GM18511 (cell line): ENCODE measurements at regions not wholly inside any gene's neighbourhood (a gene's known extent, or its start where the extent isn't known, plus 50 kb on each side); places are given as distances from the start of the nearest gene placed in this dataset.

ENCODE experiments used
- ATAC-seq: cut with Tn5 transposase; IDR thresholded peaks from one replicate; pipeline ENCODE4 v1.9.1; 2021; ENCODE audit warnings: mild to moderate bottlenecking, moderate library complexity; ENCODE audit not compliant: unreplicated experiment

- no peak for ATAC-seq
Observed at GRCh38 chr6:43986177-43986825, 141.0 kb downstream of the MRPL14 start.

- ATAC-seq: no peak
Observed at GRCh38 chr6:43985329-43985728, 141.9 kb downstream of the MRPL14 start.

- no peak for ATAC-seq
Observed at GRCh38 chr6:43984442-43985321, 142.6 kb downstream of the MRPL14 start.

GRCh38 chr6:43983632-43984031 lies 143.6 kb downstream of the MRPL14 start:
- no peak for ATAC-seq

- no peak for ATAC-seq
Observed at GRCh38 chr6:43983191-43983590, 144.1 kb downstream of the MRPL14 start.

- no peak for ATAC-seq
Observed at GRCh38 chr6:43982084-43982625, 145.1 kb downstream of the MRPL14 start.

GRCh38 chr6:43981363-43981990 lies 145.8 kb downstream of the MRPL14 start:
- ATAC-seq: no peak

GRCh38 chr6:43980004-43980795 lies 147.1 kb downstream of the MRPL14 start:
- ATAC-seq: no peak

- ATAC-seq: no peak
Observed at GRCh38 chr6:43979525-43979924, 147.7 kb downstream of the MRPL14 start.

GRCh38 chr6:43978473-43979346 lies 148.5 kb downstream of the MRPL14 start:
- no peak for ATAC-seq

- ATAC-seq: peak; percentile 89
Observed at GRCh38 chr6:43977404-43978111, 149.7 kb downstream of the MRPL14 start.

- no peak for ATAC-seq
Observed at GRCh38 chr6:43976706-43977403, 150.4 kb downstream of the MRPL14 start.

- ATAC-seq: no peak
Observed at GRCh38 chr6:43974643-43975230, 152.5 kb downstream of the MRPL14 start.

- ATAC-seq: no peak
Observed at GRCh38 chr6:43973357-43973756, 153.9 kb downstream of the MRPL14 start.

- no peak for ATAC-seq
Observed at GRCh38 chr6:43972913-43973300, 154.3 kb downstream of the MRPL14 start.

GRCh38 chr6:43972179-43972912 lies 154.9 kb downstream of the MRPL14 start:
- ATAC-seq: no peak

- ATAC-seq: no peak
Observed at GRCh38 chr6:43971776-43972126, 155.5 kb downstream of the MRPL14 start.
